NCI-H1092 treated with DMSO at 0.1 percent for 48 hours (cell line): ENCODE measurements at regions not wholly inside any gene's neighbourhood (a gene's known extent, or its start where the extent isn't known, plus 50 kb on each side); places are given as distances from the start of the nearest gene placed in this dataset.
A peak's percentile ranks its signal among the peaks of the same experiment; 100 is the strongest.

ENCODE experiments used
- DNase-seq: peaks from one replicate; lab custom pipeline; 2025; lab: John Stamatoyannopoulos, UW

GRCh38 chr1:30286988-30287839 lies 436.2 kb downstream of the MATN1 start:
- no peak for DNase-seq

- DNase-seq, result peak; percentile 65
Observed at GRCh38 chr1:30286241-30286987, 437.0 kb downstream of the MATN1 start.

GRCh38 chr1:30285501-30285932 lies 437.9 kb downstream of the MATN1 start:
- DNase-seq, result no peak

- DNase-seq, result no peak
Observed at GRCh38 chr1:30284728-30285475, 438.5 kb downstream of the MATN1 start.

GRCh38 chr1:30284226-30284625 lies 439.2 kb downstream of the MATN1 start:
- DNase-seq, result no peak

- no peak for DNase-seq
Observed at GRCh38 chr1:30283199-30283962, 440.0 kb downstream of the MATN1 start.

- no peak for DNase-seq
Observed at GRCh38 chr1:30280572-30280971, 442.8 kb downstream of the MATN1 start.

- DNase-seq, result no peak
Observed at GRCh38 chr1:30277911-30278310, 445.5 kb downstream of the MATN1 start.

GRCh38 chr1:30277415-30277814 lies 446.0 kb downstream of the MATN1 start:
- DNase-seq, result no peak

GRCh38 chr1:30275926-30276764 lies 447.2 kb downstream of the MATN1 start:
- DNase-seq, result no peak

- peak; percentile 17 for DNase-seq
Observed at GRCh38 chr1:30274976-30275621, 448.3 kb downstream of the MATN1 start.

- no peak for DNase-seq
Observed at GRCh38 chr1:30274173-30274970, 449.0 kb downstream of the MATN1 start.

GRCh38 chr1:30273456-30273855 lies 449.9 kb downstream of the MATN1 start:
- DNase-seq, result no peak

- DNase-seq, result no peak
Observed at GRCh38 chr1:30273021-30273325, 450.4 kb downstream of the MATN1 start.

- no peak for DNase-seq
Observed at GRCh38 chr1:30272277-30273020, 450.9 kb downstream of the MATN1 start.

- DNase-seq, result no peak
Observed at GRCh38 chr1:30271401-30272276, 451.7 kb downstream of the MATN1 start.

GRCh38 chr1:30270461-30270860 lies 452.9 kb downstream of the MATN1 start:
- DNase-seq, result no peak
